Nephron (organoid): ENCODE measurements at regions not wholly inside any gene's neighbourhood (a gene's known extent, or its start where the extent isn't known, plus 50 kb on each side); places are given as distances from the start of the nearest gene placed in this dataset.

Experiments
- H3K27ac Mint-ChIP-seq, 3 experiments: 2 replicates each; pipeline ENCODE4 v1.8.0; 2020; ENCODE audit warnings: mixed read lengths in 3 of 3, mild to moderate bottlenecking in 2 of 3, moderate library complexity in 1 of 3
- H3K27me3 Mint-ChIP-seq: 2 replicates; pipeline ENCODE4 v1.8.0; 2021; ENCODE audit warnings: low read depth, mild to moderate bottlenecking, moderate library complexity, mixed read lengths
- H3K36me3 Mint-ChIP-seq: 2 replicates; pipeline ENCODE4 v1.8.0; 2020; ENCODE audit warnings: low read depth, mixed read lengths
- H3K4me1 Mint-ChIP-seq: 2 replicates; pipeline ENCODE4 v1.8.0; 2020; ENCODE audit warnings: mixed read lengths
- H3K4me3 Mint-ChIP-seq, 3 experiments: 2 replicates each; pipeline ENCODE4 v1.8.0; 2020; ENCODE audit warnings: mild to moderate bottlenecking in 3 of 3, mixed read lengths in 3 of 3, moderate library complexity in 2 of 3
- H3K9me3 Mint-ChIP-seq: 2 replicates; pipeline ENCODE4 v1.8.0; 2020; ENCODE audit warnings: mixed read lengths
- CTCF ChIP-seq, 3 experiments: fragments of 200-600 bp; sonication (generic); IDR thresholded peaks; one replicate each; pipeline ENCODE4 v1.5.0; 2021; ENCODE audit warnings: antibody characterized with exemption in 3 of 3; ENCODE audit not compliant: unreplicated experiment in 3 of 3

- Mint-ChIP-seq H3K36me3 (no peaks in the 10 kb centered on the region), H3K9me3 (no peaks in the 10 kb centered on the region), H3K4me3 (no peak overlapping the region), H3K27ac (no peak overlapping the region), H3K27me3 (no peaks in the 10 kb centered on the region), H3K4me1 (no peaks in the 10 kb centered on the region)
- TF ChIP-seq CTCF (IDR thresholded peaks at IDR 0.05; ENCODE audit: unreplicated experiment in 3 of 3): no peak
These were observed 86.4 kb upstream of the ZKSCAN2 start for GRCh38 chr16:25344006-25344405.

- TF ChIP-seq CTCF (IDR thresholded peaks at IDR 0.05; ENCODE audit: unreplicated experiment in 3 of 3): no peak
- H3K27ac Mint-ChIP-seq: no peak overlapping the region
- no peaks in the 10 kb centered on the region for H3K36me3 Mint-ChIP-seq
- no peaks in the 10 kb centered on the region for H3K27me3 Mint-ChIP-seq
- H3K9me3 Mint-ChIP-seq: no peaks in the 10 kb centered on the region
- H3K4me1 Mint-ChIP-seq: no peaks in the 10 kb centered on the region
- no peak overlapping the region for H3K4me3 Mint-ChIP-seq
These were observed 83.3 kb upstream of the ZKSCAN2 start for GRCh38 chr16:25340973-25341372.

GRCh38 chr16:25317732-25318316 lies 60.2 kb upstream of the ZKSCAN2 start:
- H3K4me1 Mint-ChIP-seq: no peaks in the 10 kb centered on the region
- H3K9me3 Mint-ChIP-seq: peaks cover 48% of the 10 kb centered on the region
- no peak overlapping the region for H3K27ac Mint-ChIP-seq
- H3K36me3 Mint-ChIP-seq: peaks cover 10% of the 10 kb centered on the region
- H3K4me3 Mint-ChIP-seq: no peak overlapping the region
- H3K27me3 Mint-ChIP-seq: no peaks in the 10 kb centered on the region
- TF ChIP-seq CTCF (IDR thresholded peaks at IDR 0.05; ENCODE audit: unreplicated experiment in 3 of 3): no peak

DNA sequence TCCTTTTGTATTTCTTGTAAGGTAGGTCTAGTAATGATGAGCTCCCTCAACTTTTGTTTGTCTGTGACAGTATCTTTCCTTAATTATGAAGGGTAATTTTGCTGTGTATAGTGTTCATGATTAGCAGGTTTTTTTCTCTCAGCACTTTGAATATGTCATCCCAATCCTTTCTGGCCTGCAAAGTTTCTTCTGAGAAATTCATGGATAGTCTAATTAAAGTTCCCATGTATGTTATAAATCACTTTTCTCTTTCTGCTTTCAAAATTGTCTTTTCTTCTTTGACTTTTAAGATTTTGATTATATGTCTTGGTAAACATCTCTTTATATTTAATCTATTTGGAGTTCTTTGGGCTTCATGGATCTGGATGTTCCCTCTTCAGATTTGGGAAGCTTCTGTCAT lies 54.3 kb upstream of the ZKSCAN2 start:
- Mint-ChIP-seq H3K4me1 (no peaks in the 10 kb centered on the region), H3K9me3 (peaks cover 52% of the 10 kb centered on the region), H3K36me3 (peaks cover 38% of the 10 kb centered on the region), H3K27me3 (no peaks in the 10 kb centered on the region), H3K4me3 (no peak overlapping the region), H3K27ac (no peak overlapping the region)
- TF ChIP-seq CTCF (IDR thresholded peaks at IDR 0.05; ENCODE audit: unreplicated experiment in 3 of 3): no peak

DNA sequence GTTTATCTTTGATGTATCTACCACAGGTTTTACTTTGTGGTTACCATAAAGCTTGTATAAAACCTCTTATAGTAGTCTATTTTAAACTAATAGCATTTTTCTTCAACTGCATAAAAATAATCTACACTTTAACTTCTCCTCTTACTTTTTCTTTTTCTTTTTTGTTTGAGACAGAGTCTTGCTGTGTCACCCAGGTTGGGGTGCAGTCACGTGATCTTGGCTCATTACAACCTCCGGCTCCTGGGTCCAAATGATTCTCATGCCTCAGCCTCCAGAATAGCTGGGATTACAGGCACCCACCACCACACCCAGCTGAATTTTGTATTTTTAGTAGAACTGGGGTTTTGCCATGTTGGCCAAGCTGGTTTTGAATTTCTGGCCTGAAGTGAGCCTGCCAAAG lies 53.4 kb upstream of the ZKSCAN2 start:
- Mint-ChIP-seq H3K27me3 (no peaks in the 10 kb centered on the region), H3K27ac (no peak overlapping the region), H3K36me3 (peaks cover 38% of the 10 kb centered on the region), H3K4me3 (no peak overlapping the region), H3K4me1 (no peaks in the 10 kb centered on the region), H3K9me3 (peaks cover 45% of the 10 kb centered on the region)
- no peak for TF ChIP-seq CTCF (IDR thresholded peaks at IDR 0.05; ENCODE audit: unreplicated experiment in 3 of 3)
